HG03039 (cell line): ENCODE measurements at regions not wholly inside any gene's neighbourhood (a gene's known extent, or its start where the extent isn't known, plus 50 kb on each side); places are given as distances from the start of the nearest gene placed in this dataset.
"Not testable (repeated sequence)": the region's sequence is repeated elsewhere in the genome, so short reads cannot be mapped to it uniquely, and the experiment has no call there.

Experiments
- ATAC-seq: cut with Tn5 transposase; IDR thresholded peaks from one replicate; pipeline ENCODE4 v1.9.1; 2021; ENCODE audit warnings: mild to moderate bottlenecking, moderate library complexity; ENCODE audit not compliant: unreplicated experiment

DNA sequence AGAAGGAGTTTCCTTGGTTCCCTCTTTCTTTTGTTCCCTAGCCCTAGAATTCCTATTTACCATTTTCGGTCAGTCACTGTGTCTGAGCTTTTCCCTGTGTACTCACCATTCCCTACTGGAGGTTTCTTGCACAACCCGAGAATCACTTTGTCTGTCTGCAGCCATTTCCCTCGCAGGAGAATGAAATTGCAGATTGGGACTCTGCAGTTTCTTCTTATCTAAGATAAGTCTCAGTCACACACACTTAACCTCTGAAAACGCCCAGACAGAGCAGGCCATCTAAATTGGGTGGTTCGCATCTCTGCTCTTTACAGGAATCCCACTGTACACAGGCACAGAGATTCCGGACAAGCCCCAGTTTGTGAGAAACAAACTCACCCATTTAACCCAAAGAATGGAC, 58.6 kb upstream of the CNTNAP2 start:
- no peak for ATAC-seq

DNA sequence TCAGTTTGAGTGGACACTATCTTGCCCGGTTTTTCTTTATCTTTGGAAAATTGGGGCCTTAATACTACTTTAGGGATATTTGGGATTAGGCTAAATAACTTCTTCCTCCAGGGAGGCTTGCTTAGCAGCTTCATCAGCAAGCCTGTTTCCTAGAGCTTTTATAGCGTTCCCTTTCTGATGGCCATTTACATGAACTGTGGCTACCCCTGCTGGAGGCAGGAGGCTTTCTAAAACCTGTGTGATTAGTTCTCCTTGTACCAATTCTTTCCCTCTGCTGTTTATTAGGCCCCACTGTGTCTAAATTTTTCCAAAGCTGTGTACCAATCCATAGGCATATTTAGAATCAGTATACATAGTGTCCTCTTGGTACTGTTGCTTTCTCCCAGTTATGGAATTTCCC, 61.7 kb upstream of the CNTNAP2 start:
- no peak for ATAC-seq

DNA sequence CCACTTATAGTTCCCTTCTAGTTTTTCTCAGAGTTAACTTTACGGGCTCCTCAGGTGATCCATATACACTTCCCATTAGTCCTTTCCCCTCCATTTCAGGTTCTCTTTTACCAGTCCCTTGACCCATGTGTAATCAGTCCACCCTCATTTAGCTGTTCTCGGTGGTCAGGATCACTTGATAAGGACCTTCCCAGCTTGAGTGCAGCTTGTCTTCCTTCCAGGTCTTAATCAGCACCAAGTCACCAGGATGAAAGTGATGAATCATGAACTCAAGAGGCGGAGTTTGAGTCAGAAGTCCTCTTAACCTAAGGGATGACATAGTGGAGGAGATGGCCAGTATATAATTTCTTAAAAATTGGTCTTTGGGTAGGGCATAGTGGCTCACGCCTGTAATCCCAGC, 63.1 kb upstream of the CNTNAP2 start:
- ATAC-seq = no peak

DNA sequence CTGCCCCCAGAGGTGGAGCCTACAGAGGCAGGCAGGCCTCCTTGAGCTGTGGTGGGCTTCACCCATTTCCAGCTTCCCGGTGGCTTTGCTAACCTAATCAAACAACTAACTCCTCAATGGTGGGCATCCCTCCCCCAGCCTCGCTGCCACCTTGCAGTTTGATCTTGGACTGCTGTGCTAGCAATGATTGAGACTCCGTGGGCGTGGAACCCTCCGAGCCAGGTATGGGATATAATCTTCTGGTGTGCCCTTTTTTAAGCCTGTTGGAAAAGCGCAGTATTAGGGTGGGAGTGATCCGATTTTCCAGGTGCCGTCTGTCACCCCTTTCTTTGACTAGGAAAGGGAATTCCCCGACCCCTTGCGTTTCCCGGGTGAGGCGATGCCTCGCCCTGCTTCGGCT, 73.3 kb upstream of the CNTNAP2 start:
- not testable (repeated sequence) for ATAC-seq

DNA sequence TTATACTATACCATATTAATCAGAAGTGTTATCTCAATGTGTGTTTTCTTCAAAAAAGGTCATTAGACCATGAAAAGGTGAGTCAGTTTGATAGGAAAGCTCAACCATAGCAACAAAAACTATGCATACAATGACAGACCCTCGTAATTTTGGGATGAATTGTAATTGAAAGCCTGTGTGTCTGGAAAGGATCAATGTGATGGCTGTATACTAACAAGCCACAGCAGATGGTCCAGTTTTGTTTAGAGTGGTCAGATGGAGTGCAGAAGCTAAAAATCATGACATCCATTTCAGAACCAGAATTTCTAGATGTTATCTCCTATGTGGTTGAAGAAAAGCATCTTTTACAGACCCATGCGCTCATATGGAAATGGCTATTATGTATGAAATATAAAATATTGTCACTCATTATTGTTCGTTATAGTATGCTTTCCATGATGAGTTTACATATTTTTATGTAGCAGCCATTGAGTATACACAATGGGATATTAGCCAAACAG, 88.3 kb upstream of the CNTNAP2 start:
- ATAC-seq = no peak

DNA sequence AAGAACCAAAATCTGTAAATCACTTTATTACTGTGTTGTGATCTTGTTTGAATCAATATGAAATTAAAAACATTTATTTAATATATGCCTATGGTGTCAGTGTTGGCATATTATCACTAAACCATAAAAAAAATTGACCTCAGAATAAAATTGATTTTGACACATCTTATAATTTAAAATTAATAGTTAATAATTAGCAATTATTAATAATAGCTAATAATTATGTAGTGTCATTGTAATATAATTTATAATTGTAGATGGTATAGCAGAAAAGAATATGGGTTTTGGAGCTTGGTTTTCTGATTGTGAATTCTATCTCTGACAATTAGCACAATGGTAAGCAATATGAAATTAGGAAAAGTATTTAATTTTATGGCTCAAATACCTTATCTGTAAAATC, 89.4 kb upstream of the CNTNAP2 start:
- ATAC-seq = no peak

DNA sequence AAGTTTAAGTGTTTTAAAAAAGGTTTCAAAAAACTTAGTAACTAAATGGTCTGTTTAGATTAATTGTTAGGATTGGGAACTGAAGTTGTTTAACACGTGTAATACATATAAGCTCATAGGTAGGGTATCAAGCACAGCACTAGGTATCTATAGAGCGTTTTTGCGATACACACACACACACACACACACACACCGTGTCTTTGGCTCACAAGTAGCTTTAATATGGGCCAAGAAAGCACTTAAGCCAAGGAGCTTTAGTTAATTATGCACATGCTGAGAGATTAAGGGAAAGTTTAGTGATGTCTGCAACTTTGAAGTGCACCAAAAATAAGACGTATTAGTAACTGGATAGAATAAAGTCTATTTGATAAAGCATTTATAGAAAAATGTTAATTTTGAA, 93.8 kb upstream of the CNTNAP2 start:
- ATAC-seq = no peak

DNA sequence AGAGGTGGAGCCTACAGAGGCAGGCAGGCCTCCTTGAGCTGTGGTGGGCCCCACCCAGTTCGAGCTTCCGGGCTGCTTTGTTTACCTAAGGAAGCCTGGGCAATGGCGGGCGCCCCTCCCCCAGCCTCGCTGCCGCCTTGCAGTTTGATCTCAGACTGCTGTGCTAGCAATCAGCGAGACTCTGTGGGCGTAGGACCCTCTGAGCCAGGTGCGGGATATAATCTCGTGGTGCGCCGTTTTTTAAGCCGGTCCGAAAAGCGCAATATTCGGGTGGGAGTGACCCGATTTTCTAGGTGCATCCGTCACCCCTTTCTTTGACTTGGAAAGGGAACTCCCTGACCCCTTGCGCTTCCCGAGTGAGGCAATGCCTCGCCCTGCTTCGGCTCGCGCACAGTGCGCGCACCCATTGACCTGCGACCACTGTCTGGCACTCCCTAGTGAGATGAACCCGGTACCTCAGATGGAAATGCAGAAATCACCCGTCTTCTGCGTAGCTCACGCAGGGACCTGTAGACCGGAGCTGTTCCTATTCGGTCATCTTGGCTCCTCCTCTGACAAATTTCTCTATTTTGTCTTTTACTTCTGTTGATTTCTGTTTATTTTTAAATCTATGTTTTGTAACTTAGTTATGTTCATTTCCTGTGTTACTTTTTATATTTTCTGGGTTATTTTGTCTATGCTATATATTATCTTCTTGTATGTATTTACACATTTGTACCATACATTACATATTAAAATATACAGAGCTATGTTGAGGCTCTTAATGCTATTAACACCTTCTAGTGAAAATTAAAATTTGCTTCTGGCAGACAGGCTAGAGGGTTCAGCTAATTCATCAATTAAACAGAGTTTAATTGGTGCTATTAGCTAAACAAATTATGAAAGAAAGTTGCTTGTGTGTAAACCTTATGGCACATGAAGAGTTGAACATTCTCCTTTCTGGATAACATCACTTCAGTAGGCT, 97.3 kb upstream of the CNTNAP2 start:
- not testable (repeated sequence) for ATAC-seq

DNA sequence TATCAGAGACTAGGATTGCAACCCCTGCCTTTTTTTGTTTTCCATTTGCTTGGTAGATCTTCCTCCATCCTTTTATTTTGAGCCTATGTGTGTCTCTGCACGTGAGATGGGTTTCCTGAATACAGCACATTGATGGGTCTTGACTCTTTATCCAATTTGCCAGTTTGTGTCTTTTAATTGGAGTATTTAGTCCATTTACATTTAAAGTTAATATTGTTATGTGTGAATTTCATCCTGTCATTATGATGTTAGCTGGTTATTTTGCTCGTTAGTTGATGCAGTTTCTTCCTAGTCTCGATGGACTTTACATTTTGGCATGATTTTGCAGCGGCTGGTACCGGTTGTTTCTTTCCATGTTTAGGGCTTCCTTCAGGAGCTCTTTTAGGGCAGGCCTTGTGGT, 99.2 kb upstream of the CNTNAP2 start:
- not testable (repeated sequence) for ATAC-seq

DNA sequence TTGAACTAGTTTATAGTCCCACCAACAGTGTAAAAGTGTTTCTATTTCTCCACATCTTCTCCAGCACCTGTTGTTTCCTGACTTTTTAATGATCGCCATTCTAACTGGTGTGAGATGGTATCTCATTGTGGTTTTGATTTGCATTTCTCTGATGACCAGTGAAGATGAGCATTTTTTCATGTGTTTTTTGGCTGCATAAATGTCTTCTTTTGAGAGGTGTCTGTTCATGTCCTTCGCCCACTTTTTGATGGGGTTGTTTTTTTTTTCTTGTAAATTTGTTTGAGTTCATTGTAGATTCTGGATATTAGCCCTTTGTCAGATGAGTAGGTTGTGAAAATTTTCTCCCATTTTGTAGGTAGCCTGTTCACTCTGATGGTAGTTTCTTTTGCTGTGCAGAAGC, 102.4 kb upstream of the CNTNAP2 start:
- ATAC-seq = not testable (repeated sequence)

DNA sequence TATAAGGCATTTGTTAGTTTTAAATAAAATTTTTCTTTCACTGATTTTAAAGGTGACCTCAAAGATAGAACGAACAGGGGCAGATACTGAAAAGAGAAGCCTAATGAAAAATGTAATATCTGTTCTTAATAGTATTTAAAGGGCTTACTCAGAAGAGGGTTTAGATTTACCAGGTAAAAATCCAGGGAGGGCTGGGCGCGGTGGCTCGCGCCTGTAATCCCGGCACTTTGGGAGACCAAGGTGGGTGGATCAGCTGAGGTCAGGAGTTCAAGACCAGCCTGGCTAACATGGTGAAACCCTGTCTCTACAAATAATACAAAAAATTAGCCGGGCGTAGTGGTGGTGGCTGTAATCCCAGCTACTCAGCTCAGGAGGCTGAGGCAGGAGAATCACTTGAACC, 108.3 kb upstream of the CNTNAP2 start:
- no peak for ATAC-seq

DNA sequence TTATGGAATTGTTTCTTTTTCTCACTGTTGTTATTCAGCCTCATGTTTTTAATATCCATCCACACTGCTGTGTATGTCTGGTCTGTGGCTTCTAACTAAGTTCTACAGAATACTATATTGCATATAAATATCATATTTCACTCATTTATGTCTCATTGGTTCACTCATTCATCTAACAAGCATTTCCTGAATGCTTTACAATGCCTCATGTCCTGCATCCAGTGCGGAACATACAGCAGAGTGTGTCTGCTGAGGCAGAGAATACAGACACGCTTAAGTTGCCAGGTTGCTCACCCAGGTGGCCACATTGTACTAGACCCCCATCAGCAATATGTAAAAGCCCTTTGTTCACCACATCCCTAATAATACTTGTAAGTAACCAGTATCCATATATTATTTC, 111.8 kb upstream of the CNTNAP2 start:
- no peak for ATAC-seq

DNA sequence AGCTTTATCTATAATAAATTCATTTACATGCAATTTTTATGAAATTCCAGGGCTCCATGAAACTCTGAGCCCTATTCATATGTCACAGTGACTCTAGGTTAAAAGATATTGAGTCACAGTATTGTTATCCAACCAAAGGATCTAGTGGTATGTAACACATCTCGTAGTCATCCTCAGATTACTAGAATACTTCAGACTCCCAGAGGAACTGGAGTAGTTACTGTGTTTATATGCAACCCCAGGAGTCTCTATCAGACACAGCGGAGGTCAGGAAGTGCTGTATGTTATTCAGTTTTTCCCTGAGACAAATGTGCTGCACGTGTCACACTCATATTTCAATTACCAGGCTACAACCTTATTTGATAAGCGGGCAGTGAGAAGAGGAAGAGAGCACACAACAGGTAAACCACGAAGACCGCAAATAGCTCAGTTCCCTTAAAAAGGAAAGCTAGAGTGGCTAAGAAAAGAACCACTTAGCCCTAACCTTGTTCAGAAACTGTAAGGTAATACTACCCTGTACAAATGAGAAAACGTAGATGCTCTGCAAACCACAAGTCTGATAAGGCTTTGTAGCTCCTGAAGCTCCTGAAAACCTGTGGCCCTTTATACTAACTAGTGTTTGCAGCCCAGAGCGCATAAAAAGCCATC, 114.0 kb upstream of the CNTNAP2 start:
- peak; percentile 76 for ATAC-seq

DNA sequence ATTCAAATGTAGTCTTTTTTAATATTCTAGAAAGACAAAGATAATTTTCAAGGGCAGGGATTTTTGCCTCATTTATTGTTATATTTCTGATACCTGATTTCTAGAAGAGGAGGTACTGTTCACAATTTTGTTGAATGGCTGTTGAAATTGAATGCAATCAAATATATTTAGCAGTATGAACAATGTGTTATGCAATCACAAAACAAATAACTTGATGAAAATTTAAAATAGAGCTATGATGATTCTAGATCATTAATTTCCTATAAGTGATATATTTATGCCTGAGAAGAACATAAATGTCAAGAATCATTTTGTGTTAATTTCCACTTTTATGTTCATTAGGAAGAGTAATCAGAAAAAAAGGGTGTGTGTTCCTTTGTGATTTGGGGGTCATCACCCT, 114.6 kb upstream of the CNTNAP2 start:
- no peak for ATAC-seq

DNA sequence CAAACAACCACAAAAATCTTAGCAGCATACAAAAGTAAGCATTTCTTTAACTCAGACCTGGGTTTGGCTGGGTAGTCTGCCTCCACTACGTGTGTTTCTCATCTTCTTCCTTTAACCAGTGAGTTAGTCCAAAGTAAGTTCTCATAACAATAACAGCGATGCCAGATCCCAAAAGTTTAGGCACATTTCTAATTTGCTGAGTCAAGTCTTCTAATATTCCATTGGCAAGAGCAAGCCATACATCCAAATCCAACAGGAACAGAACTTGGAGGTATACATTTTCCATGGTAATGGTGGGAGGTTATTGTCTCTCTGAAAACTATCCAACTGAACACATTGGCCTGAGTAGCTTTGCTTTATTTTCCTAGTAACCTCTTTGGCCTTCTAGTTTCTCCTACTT, 115.7 kb upstream of the CNTNAP2 start:
- ATAC-seq = no peak

DNA sequence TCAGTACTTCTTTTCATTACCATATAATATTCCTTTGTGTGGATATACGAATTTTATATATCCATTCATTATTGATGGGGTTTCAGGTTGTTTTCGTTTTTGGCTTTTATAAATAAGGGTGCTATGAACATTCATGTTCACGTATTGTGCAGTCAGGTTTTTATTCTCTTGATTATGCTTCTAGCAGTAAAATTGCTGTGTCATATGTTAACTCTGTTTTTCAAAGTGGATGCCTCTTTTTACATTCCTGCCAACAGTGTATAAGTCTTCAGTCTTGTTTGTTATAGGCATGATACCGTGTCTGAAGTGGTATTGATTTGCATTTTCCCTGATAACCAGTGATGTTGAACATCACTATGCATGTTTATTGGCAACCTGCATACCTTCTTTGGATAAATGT, 127.1 kb upstream of the CNTNAP2 start:
- ATAC-seq = no peak

DNA sequence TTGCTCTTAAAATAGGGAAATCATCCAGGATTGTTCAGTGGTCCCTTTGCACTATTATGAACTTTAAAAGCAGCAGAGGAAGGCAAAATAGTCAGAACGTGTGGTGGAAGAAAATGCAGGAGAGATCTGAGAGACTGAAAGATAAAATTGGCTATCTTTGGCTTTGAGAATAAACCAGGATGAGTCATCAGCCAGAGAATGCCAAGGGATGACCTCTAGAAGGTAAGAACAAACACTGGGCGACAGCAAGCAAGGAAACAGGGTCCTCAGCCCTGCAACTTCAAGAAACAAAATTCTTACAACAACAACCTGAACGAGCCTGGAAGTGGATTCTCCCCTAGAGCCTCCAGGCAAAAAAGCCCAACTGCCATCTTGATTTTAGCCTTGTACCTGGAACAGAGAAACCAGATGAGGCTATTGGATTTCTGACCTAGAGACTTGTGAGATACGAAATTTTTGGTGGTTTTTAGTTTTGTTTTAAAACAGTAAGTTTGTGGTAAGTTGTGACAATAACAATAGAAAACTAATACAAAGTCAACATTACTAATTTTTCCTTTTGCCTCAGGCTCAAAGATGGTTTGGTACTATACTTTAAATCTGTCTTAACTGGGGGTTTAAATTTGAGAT, 130.2 kb upstream of the CNTNAP2 start:
- no peak for ATAC-seq

DNA sequence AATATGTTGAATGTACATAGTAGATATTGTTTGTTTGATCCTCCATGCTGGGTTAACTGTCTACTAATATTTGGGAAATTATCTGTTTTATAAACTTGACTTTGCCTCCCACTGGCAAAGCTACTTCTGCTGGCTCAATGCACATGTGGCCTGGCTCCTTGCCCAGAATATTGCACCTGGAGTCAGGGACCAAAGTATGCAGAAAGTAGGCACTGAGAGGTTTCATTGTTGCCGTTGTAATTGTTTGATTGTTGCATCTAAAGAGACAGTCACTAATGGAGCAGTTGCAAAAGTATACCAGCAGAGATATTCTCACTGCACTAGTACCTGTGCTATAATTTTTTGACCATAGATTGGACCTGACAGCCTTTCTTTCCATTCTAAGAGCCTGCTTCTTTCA, 137.8 kb upstream of the CNTNAP2 start:
- ATAC-seq = no peak

DNA sequence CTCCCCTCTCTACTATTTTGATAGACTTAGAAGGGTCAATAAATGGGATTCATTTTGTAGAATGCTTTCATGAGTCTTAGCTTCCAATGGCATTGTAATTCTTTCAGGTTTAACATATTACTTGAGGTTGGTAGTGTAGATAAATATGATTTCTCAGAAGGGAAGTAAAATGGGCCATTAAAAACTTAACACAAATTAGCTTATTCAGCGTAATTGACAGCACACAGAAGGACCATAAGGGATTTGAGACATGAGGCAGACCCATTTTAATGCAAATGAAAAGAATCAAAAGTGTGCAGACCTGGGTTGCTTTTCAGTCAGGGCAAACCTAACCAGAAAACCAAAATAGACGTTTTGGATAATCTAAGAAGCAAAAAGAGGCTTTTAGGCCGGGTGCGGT, 156.6 kb upstream of the CNTNAP2 start:
- no peak for ATAC-seq

DNA sequence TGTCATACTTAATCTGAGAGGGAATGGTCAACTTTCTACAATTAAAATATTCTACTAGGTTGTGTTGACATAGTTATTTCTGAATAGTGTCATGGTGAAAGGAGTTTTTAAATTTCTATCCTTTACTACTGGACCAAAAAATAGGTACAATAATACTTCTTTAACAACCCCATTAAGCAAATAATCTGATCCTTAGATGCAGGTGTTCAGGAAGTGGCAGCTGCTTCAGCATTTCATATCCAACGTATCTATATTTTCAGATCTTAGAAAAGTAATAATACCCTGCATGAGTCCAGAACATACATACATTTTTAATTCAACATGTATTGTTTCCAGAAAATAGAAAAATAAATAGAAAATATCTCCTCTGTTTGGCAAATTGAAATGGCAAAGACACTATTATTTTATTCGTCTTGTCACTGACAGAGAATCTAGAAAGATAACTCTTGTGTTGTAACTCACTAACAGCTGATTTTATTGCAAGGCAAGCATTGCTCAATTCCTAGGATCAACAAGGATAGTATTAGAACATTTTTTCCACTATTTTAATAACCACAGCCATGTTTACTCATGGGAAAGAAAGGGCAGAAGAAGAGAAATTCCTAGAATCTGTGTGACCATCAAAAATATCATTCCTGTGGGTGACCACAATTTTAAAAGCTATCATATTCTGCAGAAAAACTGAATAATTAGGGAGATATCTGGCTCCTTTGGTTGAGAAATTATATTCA, 159.3 kb upstream of the CNTNAP2 start:
- no peak for ATAC-seq

DNA sequence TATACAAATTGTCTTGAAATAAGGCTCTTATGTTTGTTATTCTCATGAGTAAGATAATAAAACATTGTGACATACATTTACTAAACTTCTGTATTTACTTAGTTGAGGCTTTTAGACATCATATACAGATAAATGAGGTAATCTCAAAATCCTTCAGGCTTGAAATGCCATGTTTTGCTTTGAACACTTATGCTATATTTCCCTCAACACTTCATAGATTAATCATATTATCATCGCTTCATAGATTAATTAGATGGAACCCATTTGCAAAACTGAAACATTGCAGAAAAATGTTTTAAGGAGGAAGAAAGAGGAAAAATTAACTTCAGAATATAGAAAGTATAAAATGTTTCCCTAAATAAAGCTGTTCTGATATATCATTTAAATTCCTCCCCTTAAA, 165.0 kb upstream of the CNTNAP2 start:
- no peak for ATAC-seq
